ENCODE measurements at regions not wholly inside any gene's neighbourhood (a gene's known extent, or its start where the extent isn't known, plus 50 kb on each side); places are given as distances from the start of the nearest gene placed in this dataset.

GRCh38 chr5:60490597-60491166 lies 209.3 kb downstream of the DEPDC1B start:
- TF ChIP-seq TAF1 (IDR thresholded peaks at IDR 0.05; ENCODE audit: borderline replicate concordance, insufficient read depth, low read length) (no peak), SIN3A (IDR thresholded peaks at IDR 0.05; ENCODE audit: borderline replicate concordance, insufficient read depth, low read length) (no peak), REST (IDR thresholded peaks at IDR 0.05; ENCODE audit: insufficient read depth in 1 of 2, low read depth in 2 of 2, low read length in 2 of 2) (no peak), FOXP2 (optimal IDR thresholded peaks at IDR 0.05; ENCODE audit: borderline replicate concordance, extremely low read depth, extremely low read length, insufficient read depth) (no peak), POLR2AphosphoS5 (IDR thresholded peaks at IDR 0.05; ENCODE audit: low read depth, low read length) (no peak)

GRCh38 chr5:60489856-60490255 lies 210.1 kb downstream of the DEPDC1B start:
- TF ChIP-seq SIN3A (IDR thresholded peaks at IDR 0.05; ENCODE audit: borderline replicate concordance, insufficient read depth, low read length) (no peak), FOXP2 (optimal IDR thresholded peaks at IDR 0.05; ENCODE audit: borderline replicate concordance, extremely low read depth, extremely low read length, insufficient read depth) (no peak), REST (IDR thresholded peaks at IDR 0.05; ENCODE audit: insufficient read depth in 1 of 2, low read depth in 2 of 2, low read length in 2 of 2) (no peak), TAF1 (IDR thresholded peaks at IDR 0.05; ENCODE audit: borderline replicate concordance, insufficient read depth, low read length) (no peak), POLR2AphosphoS5 (IDR thresholded peaks at IDR 0.05; ENCODE audit: low read depth, low read length) (no peak)

DNA sequence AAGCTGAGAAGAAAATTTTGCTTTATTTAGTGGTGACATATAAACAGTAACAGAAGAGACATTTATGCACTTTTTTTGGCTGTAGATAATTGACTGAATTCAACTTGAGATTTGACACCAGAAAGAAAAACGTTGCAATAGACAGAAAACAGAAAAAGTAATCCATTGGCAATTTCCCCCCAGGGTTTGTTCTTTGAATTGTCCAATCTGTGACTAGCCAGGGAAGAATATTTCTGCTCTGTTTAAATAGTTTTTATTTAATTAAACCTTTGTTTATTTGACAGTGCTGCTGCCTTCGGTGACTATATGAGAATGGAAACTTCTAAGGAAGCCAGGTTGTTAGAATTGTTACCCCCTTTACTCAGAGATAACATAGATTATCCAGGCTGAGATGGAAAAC lies 210.6 kb downstream of the DEPDC1B start:
- no peak for TF ChIP-seq POLR2AphosphoS5 (IDR thresholded peaks at IDR 0.05; ENCODE audit: low read depth, low read length)
- no peak for TF ChIP-seq FOXP2 (optimal IDR thresholded peaks at IDR 0.05; ENCODE audit: borderline replicate concordance, extremely low read depth, extremely low read length, insufficient read depth)
- TF ChIP-seq REST (IDR thresholded peaks at IDR 0.05; ENCODE audit: insufficient read depth in 1 of 2, low read depth in 2 of 2, low read length in 2 of 2), result no peak
- no peak for TF ChIP-seq TAF1 (IDR thresholded peaks at IDR 0.05; ENCODE audit: borderline replicate concordance, insufficient read depth, low read length)
- TF ChIP-seq SIN3A (IDR thresholded peaks at IDR 0.05; ENCODE audit: borderline replicate concordance, insufficient read depth, low read length), result no peak

DNA sequence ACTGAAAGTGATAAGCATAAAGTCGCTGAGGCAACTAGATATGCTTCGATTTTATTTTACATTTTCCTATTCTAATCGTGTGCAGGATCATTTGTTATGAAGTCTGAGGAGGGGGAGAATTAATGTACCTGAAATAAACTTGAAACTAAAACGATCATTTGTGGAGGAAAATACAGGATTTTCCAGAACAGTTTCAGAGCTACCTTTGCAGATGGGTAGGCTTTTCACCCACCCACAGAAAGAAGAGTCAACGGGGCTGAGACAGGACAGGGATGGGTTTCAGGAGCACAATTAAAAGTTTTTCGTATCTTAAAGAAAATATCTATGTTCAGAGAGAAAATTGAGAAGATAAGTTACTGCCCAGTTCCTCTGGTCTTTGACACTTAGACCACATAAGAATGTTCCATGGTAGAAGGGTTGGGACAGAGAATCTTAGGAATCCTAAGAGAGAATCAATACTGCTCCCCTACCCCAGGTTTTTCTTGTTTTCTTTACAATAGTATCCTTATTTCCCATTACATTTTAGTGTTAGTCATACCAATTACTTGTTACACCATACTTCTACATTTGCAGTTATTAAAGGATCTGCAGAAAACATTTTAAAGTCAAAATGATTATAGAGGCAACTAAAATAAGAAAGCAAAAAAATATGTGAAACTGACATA lies 211.4 kb downstream of the DEPDC1B start:
- TF ChIP-seq SIN3A (IDR thresholded peaks at IDR 0.05; ENCODE audit: borderline replicate concordance, insufficient read depth, low read length) (no peak), POLR2AphosphoS5 (IDR thresholded peaks at IDR 0.05; ENCODE audit: low read depth, low read length) (no peak), FOXP2 (optimal IDR thresholded peaks at IDR 0.05; ENCODE audit: borderline replicate concordance, extremely low read depth, extremely low read length, insufficient read depth) (no peak), REST (IDR thresholded peaks at IDR 0.05; ENCODE audit: insufficient read depth in 1 of 2, low read depth in 2 of 2, low read length in 2 of 2) (no peak), TAF1 (IDR thresholded peaks at IDR 0.05; ENCODE audit: borderline replicate concordance, insufficient read depth, low read length) (no peak)
